ENCODE measurements at regions not wholly inside any gene's neighbourhood (a gene's known extent, or its start where the extent isn't known, plus 50 kb on each side); places are given as distances from the start of the nearest gene placed in this dataset.
"Not testable (repeated sequence)": the region's sequence is repeated elsewhere in the genome, so short reads cannot be mapped to it uniquely, and the experiment has no call there.

GRCh38 chr3:152126260-152126659 is 142.5 kb upstream of the MBNL1 start:
- no peak for ATAC-seq
- DNase-seq = no peak
- intact Hi-C loops (cut with DNase I, micrococcal nuclease) = no loop called here

- no peak for DNase-seq
- ATAC-seq = no peak
- intact Hi-C loops (cut with DNase I, micrococcal nuclease) = no loop called here
Observed at GRCh38 chr3:152127058-152127457, 141.7 kb upstream of the MBNL1 start.

GRCh38 chr3:152128356-152128755 is 140.4 kb upstream of the MBNL1 start:
- DNase-seq = no peak
- intact Hi-C loops (cut with DNase I, micrococcal nuclease) = no loop called here
- ATAC-seq = no peak

GRCh38 chr3:152139651-152140050 is 129.1 kb upstream of the MBNL1 start:
- no peak for DNase-seq
- no peak for ATAC-seq

GRCh38 chr3:152146461-152146860 is 122.3 kb upstream of the MBNL1 start:
- intact Hi-C loops (cut with DNase I, micrococcal nuclease) = no loop called here
- ATAC-seq = no peak
- DNase-seq = no peak

More at GRCh38 chr3:152139651-152140050, 129.1 kb upstream of the MBNL1 start:
- intact Hi-C loops (cut with DNase I, micrococcal nuclease) = no loop called here

- intact Hi-C loops (cut with DNase I, micrococcal nuclease) = no loop called here
- no peak for DNase-seq
- ATAC-seq = no peak
Observed at GRCh38 chr3:152147748-152148147, 121.0 kb upstream of the MBNL1 start.

GRCh38 chr3:152148579-152148978 is 120.2 kb upstream of the MBNL1 start:
- DNase-seq (no peak), ATAC-seq (no peak)
- intact Hi-C loops (cut with DNase I, micrococcal nuclease) = no loop called here

- intact Hi-C loops (cut with DNase I, micrococcal nuclease) = no loop called here
- ATAC-seq (no peak), DNase-seq (no peak)
Observed at GRCh38 chr3:152149832-152150231, 118.9 kb upstream of the MBNL1 start.

GRCh38 chr3:152151216-152151876 is 117.4 kb upstream of the MBNL1 start:
- DNase-seq = no peak
- ATAC-seq = peak; percentile 46
- intact Hi-C loops (cut with DNase I, micrococcal nuclease) = no loop called here

GRCh38 chr3:152151877-152152765 is 116.6 kb upstream of the MBNL1 start:
- DNase-seq; intact Hi-C loops (cut with DNase I, micrococcal nuclease): not testable (repeated sequence)
- peak; percentile 75 for ATAC-seq

- intact Hi-C loops (cut with DNase I, micrococcal nuclease); ATAC-seq; DNase-seq: not testable (repeated sequence)
Observed at GRCh38 chr3:152153115-152153514, 115.6 kb upstream of the MBNL1 start.

- ATAC-seq (no peak), DNase-seq (no peak)
- intact Hi-C loops (cut with DNase I, micrococcal nuclease) = no loop called here
Observed at GRCh38 chr3:152155246-152156020, 113.3 kb upstream of the MBNL1 start.

GRCh38 chr3:152156880-152157279 is 111.8 kb upstream of the MBNL1 start:
- no peak for DNase-seq
- intact Hi-C loops (cut with DNase I, micrococcal nuclease) = no loop called here
- ATAC-seq = no peak

GRCh38 chr3:152157337-152157736 is 111.4 kb upstream of the MBNL1 start:
- DNase-seq (no peak), ATAC-seq (no peak)
- intact Hi-C loops (cut with DNase I, micrococcal nuclease) = no loop called here

GRCh38 chr3:152159328-152159727 is 109.4 kb upstream of the MBNL1 start:
- intact Hi-C loops (cut with DNase I, micrococcal nuclease) = no loop called here
- ATAC-seq (peak; percentile 93), DNase-seq (no peak)

GRCh38 chr3:152160350-152161011 is 108.2 kb upstream of the MBNL1 start:
- ATAC-seq (no peak), DNase-seq (no peak)
- intact Hi-C loops (cut with DNase I, micrococcal nuclease) = no loop called here

- no peak for ATAC-seq
- DNase-seq = no peak
- intact Hi-C loops (cut with DNase I, micrococcal nuclease) = no loop called here
Observed at GRCh38 chr3:152172460-152172859, 96.3 kb upstream of the MBNL1 start.

GRCh38 chr3:152173627-152174026 is 95.1 kb upstream of the MBNL1 start:
- ATAC-seq (no peak), DNase-seq (no peak)
- intact Hi-C loops (cut with DNase I, micrococcal nuclease) = no loop called here

- intact Hi-C loops (cut with DNase I, micrococcal nuclease) = no loop called here
- ATAC-seq (no peak), DNase-seq (no peak)
Observed at GRCh38 chr3:152174876-152175527, 93.7 kb upstream of the MBNL1 start.
